ENCODE measurements at regions not wholly inside any gene's neighbourhood (a gene's known extent, or its start where the extent isn't known, plus 50 kb on each side); places are given as distances from the start of the nearest gene placed in this dataset.

GRCh38 chr13:21846605-21847004, 175.7 kb downstream of the FGF9 start:
- Histone ChIP-seq H3K4me3 (ENCODE audit: severe bottlenecking) (no peak overlapping the region), H3K9me3 (ENCODE audit: severe bottlenecking) (no peaks in the 10 kb centered on the region), H3K4me1 (ENCODE audit: insufficient read depth, poor library complexity, severe bottlenecking) (no peaks in the 10 kb centered on the region), H3K27ac (ENCODE audit: poor library complexity, severe bottlenecking) (no peak overlapping the region), H3K27me3 (ENCODE audit: insufficient read depth, poor library complexity, severe bottlenecking) (no peaks in the 10 kb centered on the region), H3K36me3 (ENCODE audit: low read depth) (no peaks in the 10 kb centered on the region)
- TF ChIP-seq CTCF (IDR thresholded peaks at IDR 0.05; ENCODE audit: poor library complexity, severe bottlenecking): no peak
- DNase-seq (ENCODE audit: low spot score) (no peak), ATAC-seq (ENCODE audit: low read depth) (no peak)

GRCh38 chr13:21849323-21849722, 178.4 kb downstream of the FGF9 start:
- DNase-seq (ENCODE audit: low spot score) (no peak), ATAC-seq (ENCODE audit: low read depth) (peak; percentile 61; the same call in 1 of the 3 replicates)
- peak; percentile 30 for TF ChIP-seq CTCF (IDR thresholded peaks at IDR 0.05; ENCODE audit: poor library complexity, severe bottlenecking)

GRCh38 chr13:21850013-21851006, 179.4 kb downstream of the FGF9 start:
- Histone ChIP-seq H3K27me3 (ENCODE audit: insufficient read depth, poor library complexity, severe bottlenecking) (no peaks in the 10 kb centered on the region), H3K36me3 (ENCODE audit: low read depth) (no peaks in the 10 kb centered on the region), H3K27ac (ENCODE audit: poor library complexity, severe bottlenecking) (no peak overlapping the region), H3K4me1 (ENCODE audit: insufficient read depth, poor library complexity, severe bottlenecking) (no peaks in the 10 kb centered on the region), H3K4me3 (ENCODE audit: severe bottlenecking) (no peak overlapping the region), H3K9me3 (ENCODE audit: severe bottlenecking) (no peaks in the 10 kb centered on the region)
- no peak for ATAC-seq (ENCODE audit: low read depth)
- DNase-seq (ENCODE audit: low spot score): no peak
- TF ChIP-seq CTCF (IDR thresholded peaks at IDR 0.05; ENCODE audit: poor library complexity, severe bottlenecking): no peak

More at GRCh38 chr13:21849323-21849722, 178.4 kb downstream of the FGF9 start:
- Histone ChIP-seq H3K9me3 (ENCODE audit: severe bottlenecking) (no peaks in the 10 kb centered on the region), H3K4me3 (ENCODE audit: severe bottlenecking) (no peak overlapping the region), H3K4me1 (ENCODE audit: insufficient read depth, poor library complexity, severe bottlenecking) (no peaks in the 10 kb centered on the region), H3K27ac (ENCODE audit: poor library complexity, severe bottlenecking) (no peak overlapping the region), H3K27me3 (ENCODE audit: insufficient read depth, poor library complexity, severe bottlenecking) (no peaks in the 10 kb centered on the region), H3K36me3 (ENCODE audit: low read depth) (no peaks in the 10 kb centered on the region)

GRCh38 chr13:21852043-21852442, 181.2 kb downstream of the FGF9 start:
- no peak overlapping the region for H3K4me3 ChIP-seq (ENCODE audit: severe bottlenecking)
- no peaks in the 10 kb centered on the region for H3K27me3 ChIP-seq (ENCODE audit: insufficient read depth, poor library complexity, severe bottlenecking)
- DNase-seq (ENCODE audit: low spot score) (no peak), ATAC-seq (ENCODE audit: low read depth) (peak; percentile 42; the same call in 1 of the 3 replicates)
- no peaks in the 10 kb centered on the region for H3K36me3 ChIP-seq (ENCODE audit: low read depth)
- no peak overlapping the region for H3K27ac ChIP-seq (ENCODE audit: poor library complexity, severe bottlenecking)
- TF ChIP-seq CTCF (IDR thresholded peaks at IDR 0.05; ENCODE audit: poor library complexity, severe bottlenecking): no peak
- no peaks in the 10 kb centered on the region for H3K9me3 ChIP-seq (ENCODE audit: severe bottlenecking)
- no peaks in the 10 kb centered on the region for H3K4me1 ChIP-seq (ENCODE audit: insufficient read depth, poor library complexity, severe bottlenecking)

- Histone ChIP-seq H3K27ac (ENCODE audit: poor library complexity, severe bottlenecking) (no peak overlapping the region), H3K27me3 (ENCODE audit: insufficient read depth, poor library complexity, severe bottlenecking) (no peaks in the 10 kb centered on the region), H3K9me3 (ENCODE audit: severe bottlenecking) (no peaks in the 10 kb centered on the region), H3K4me3 (ENCODE audit: severe bottlenecking) (no peak overlapping the region), H3K4me1 (ENCODE audit: insufficient read depth, poor library complexity, severe bottlenecking) (no peaks in the 10 kb centered on the region), H3K36me3 (ENCODE audit: low read depth) (no peaks in the 10 kb centered on the region)
- no peak for TF ChIP-seq CTCF (IDR thresholded peaks at IDR 0.05; ENCODE audit: poor library complexity, severe bottlenecking)
- ATAC-seq (ENCODE audit: low read depth): no peak
- no peak for DNase-seq (ENCODE audit: low spot score)
Measured at GRCh38 chr13:21853779-21854178, 182.9 kb downstream of the FGF9 start.
